Astrocyte (in vitro differentiated cells and primary cell): ENCODE measurements at regions not wholly inside any gene's neighbourhood (a gene's known extent, or its start where the extent isn't known, plus 50 kb on each side); places are given as distances from the start of the nearest gene placed in this dataset.
"Not testable (repeated sequence)": the region's sequence is repeated elsewhere in the genome, so short reads cannot be mapped to it uniquely, and the experiment has no call there.

Source experiments
- DNase-seq: peaks from one replicate; pipeline ENCODE4 v3.0.0-alpha.2; 2010; ENCODE audit warnings: low read depth
- FAIRE-seq: peaks from 2 replicates; lab custom pipeline; 2011; peaks lifted over from hg19 to GRCh38; lab: Jason Lieb, UNC
- H2AFZ ChIP-seq: 2 replicates; pipeline ENCODE4 v1.6.0; 2012; ENCODE audit warnings: low read depth, low read length, inconsistent platforms
- H3K27ac ChIP-seq: 2 replicates; pipeline ENCODE4 v1.5.1; 2011; ENCODE audit warnings: low read depth, low read length, inconsistent platforms
- H3K27me3 ChIP-seq: 2 replicates; pipeline ENCODE4 v1.6.0; 2011; ENCODE audit warnings: low read length, inconsistent platforms; ENCODE audit not compliant: insufficient read depth
- H3K36me3 ChIP-seq: 2 replicates; pipeline ENCODE4 v1.5.1; 2011; ENCODE audit warnings: low read length, inconsistent platforms; ENCODE audit not compliant: insufficient read depth
- H3K4me1 ChIP-seq: 2 replicates; pipeline ENCODE4 v1.5.1; 2011; ENCODE audit warnings: low read length, inconsistent platforms; ENCODE audit not compliant: insufficient read depth
- H3K4me2 ChIP-seq: 2 replicates; pipeline ENCODE4 v1.6.0; 2012; ENCODE audit warnings: low read length, inconsistent platforms
- H3K4me3 ChIP-seq: 2 replicates; pipeline ENCODE4 v1.5.1; 2011; ENCODE audit warnings: low read depth, mild to moderate bottlenecking, low read length, inconsistent platforms; ENCODE audit not compliant: insufficient read depth
- H3K79me2 ChIP-seq: 2 replicates; pipeline ENCODE4 v1.6.0; 2012; ENCODE audit warnings: mild to moderate bottlenecking, low read length, inconsistent platforms; ENCODE audit not compliant: insufficient read depth
- H3K9ac ChIP-seq: 2 replicates; pipeline ENCODE4 v1.6.0; 2012; ENCODE audit warnings: mild to moderate bottlenecking, low read length, inconsistent platforms
- H3K9me3 ChIP-seq: 2 replicates; pipeline ENCODE4 v1.5.1; 2012; ENCODE audit warnings: low read depth, mild to moderate bottlenecking, low read length, inconsistent platforms; ENCODE audit not compliant: insufficient read depth
- H4K20me1 ChIP-seq: 2 replicates; pipeline ENCODE4 v1.6.0; 2012; ENCODE audit warnings: low read length, inconsistent platforms; ENCODE audit not compliant: insufficient read depth
- H3K27ac Mint-ChIP-seq: one replicate; pipeline ENCODE4 v1.8.0; 2021; ENCODE audit warnings: mild to moderate bottlenecking, mixed read lengths; ENCODE audit not compliant: unreplicated experiment
- H3K27me3 Mint-ChIP-seq: one replicate; pipeline ENCODE4 v1.8.0; 2021; ENCODE audit warnings: low read depth, mixed read lengths; ENCODE audit not compliant: unreplicated experiment
- H3K36me3 Mint-ChIP-seq: one replicate; pipeline ENCODE4 v1.8.0; 2021; ENCODE audit warnings: low read depth, mixed read lengths; ENCODE audit not compliant: unreplicated experiment
- H3K4me1 Mint-ChIP-seq: one replicate; pipeline ENCODE4 v1.8.0; 2021; ENCODE audit warnings: low read depth, mixed read lengths; ENCODE audit not compliant: unreplicated experiment
- H3K4me3 Mint-ChIP-seq: one replicate; pipeline ENCODE4 v1.8.0; 2021; ENCODE audit warnings: mild to moderate bottlenecking, moderate library complexity, mixed read lengths; ENCODE audit not compliant: unreplicated experiment
- H3K9me3 Mint-ChIP-seq: one replicate; pipeline ENCODE4 v1.8.0; 2021; ENCODE audit warnings: mild to moderate bottlenecking, mixed read lengths; ENCODE audit not compliant: unreplicated experiment
- CTCF ChIP-seq: IDR thresholded peaks from 2 replicates; pipeline ENCODE4 v1.5.1; 2011; ENCODE audit warnings: low read depth, mild to moderate bottlenecking, inconsistent platforms, low read length, moderate library complexity; ENCODE audit not compliant: insufficient read depth
- EZH2 ChIP-seq: IDR thresholded peaks from 2 replicates; pipeline ENCODE4 v1.6.1; 2012; ENCODE audit warnings: mild to moderate bottlenecking, low read length, inconsistent platforms; ENCODE audit not compliant: insufficient read depth

GRCh38 chr22:16659273-16659834 is 66.7 kb upstream of the CCT8L2 start:
- H2AFZ ChIP-seq, FAIRE-seq, H3K4me3 Mint-ChIP-seq, H3K27me3 Mint-ChIP-seq, H3K9me3 ChIP-seq, H3K27ac ChIP-seq, H3K4me1 Mint-ChIP-seq, H3K27ac Mint-ChIP-seq, H3K4me1 ChIP-seq, H3K9ac ChIP-seq, H3K4me3 ChIP-seq, H3K36me3 Mint-ChIP-seq, H3K79me2 ChIP-seq, H3K36me3 ChIP-seq, H3K4me2 ChIP-seq, DNase-seq, H3K9me3 Mint-ChIP-seq, H3K27me3 ChIP-seq, H4K20me1 ChIP-seq: not testable (repeated sequence)

- no peak overlapping the region for H3K27ac ChIP-seq
- no peak overlapping the region for H3K9ac ChIP-seq
- no peak overlapping the region for H3K27ac Mint-ChIP-seq
- no peaks in the 10 kb centered on the region for H3K27me3 ChIP-seq
- DNase-seq (no peak), FAIRE-seq (no peak)
- H3K79me2 ChIP-seq = no peaks in the 10 kb centered on the region
- no peaks in the 10 kb centered on the region for H4K20me1 ChIP-seq
- TF ChIP-seq CTCF (no peak), EZH2 (no peak)
- H2AFZ ChIP-seq = no peak overlapping the region
- no peak overlapping the region for H3K4me3 Mint-ChIP-seq
- H3K9me3 ChIP-seq = no peaks in the 10 kb centered on the region
- no peaks in the 10 kb centered on the region for H3K4me1 ChIP-seq
- H3K4me2 ChIP-seq = no peak overlapping the region
- H3K9me3 Mint-ChIP-seq = peaks cover 2% of the 10 kb centered on the region
- no peak overlapping the region for H3K4me3 ChIP-seq
- H3K27me3 Mint-ChIP-seq = no peaks in the 10 kb centered on the region
- no peaks in the 10 kb centered on the region for H3K36me3 ChIP-seq
- H3K36me3 Mint-ChIP-seq = no peaks in the 10 kb centered on the region
- no peaks in the 10 kb centered on the region for H3K4me1 Mint-ChIP-seq
Observed at GRCh38 chr22:16658068-16658467, 65.5 kb upstream of the CCT8L2 start.

- Mint-ChIP-seq H3K27ac (no peak overlapping the region), H3K27me3 (no peaks in the 10 kb centered on the region), H3K4me3 (no peak overlapping the region), H3K36me3 (no peaks in the 10 kb centered on the region), H3K9me3 (peaks cover 6% of the 10 kb centered on the region), H3K4me1 (no peaks in the 10 kb centered on the region)
- H3K36me3 ChIP-seq = no peaks in the 10 kb centered on the region
- H3K27ac ChIP-seq = no peak overlapping the region
- FAIRE-seq (no peak), DNase-seq (no peak)
- no peaks in the 10 kb centered on the region for H3K79me2 ChIP-seq
- H3K9ac ChIP-seq = no peak overlapping the region
- H4K20me1 ChIP-seq = no peaks in the 10 kb centered on the region
- H3K4me1 ChIP-seq = no peaks in the 10 kb centered on the region
- no peak overlapping the region for H3K4me2 ChIP-seq
- peaks cover 1% of the 10 kb centered on the region for H3K9me3 ChIP-seq
- H2AFZ ChIP-seq = no peak overlapping the region
- no peaks in the 10 kb centered on the region for H3K27me3 ChIP-seq
- H3K4me3 ChIP-seq = no peak overlapping the region
- TF ChIP-seq CTCF (no peak), EZH2 (no peak)
Observed at GRCh38 chr22:16654882-16655281, 62.3 kb upstream of the CCT8L2 start.

GRCh38 chr22:16654336-16654735 is 61.7 kb upstream of the CCT8L2 start:
- not testable (repeated sequence) for H3K36me3 Mint-ChIP-seq, H3K9ac ChIP-seq, H3K4me3 Mint-ChIP-seq, H3K4me3 ChIP-seq, DNase-seq, H3K27ac ChIP-seq, H3K27ac Mint-ChIP-seq, H3K4me1 Mint-ChIP-seq, FAIRE-seq, H3K36me3 ChIP-seq, H4K20me1 ChIP-seq, H3K9me3 Mint-ChIP-seq, H3K9me3 ChIP-seq, H3K79me2 ChIP-seq, H3K27me3 Mint-ChIP-seq, H3K27me3 ChIP-seq, H3K4me2 ChIP-seq, H3K4me1 ChIP-seq, H2AFZ ChIP-seq

GRCh38 chr22:16653222-16653621 is 60.6 kb upstream of the CCT8L2 start:
- H3K4me3 Mint-ChIP-seq, H3K36me3 Mint-ChIP-seq, H3K9me3 Mint-ChIP-seq, H3K4me3 ChIP-seq, H3K27me3 ChIP-seq, H3K4me1 ChIP-seq, H3K27ac ChIP-seq, H3K9ac ChIP-seq, H2AFZ ChIP-seq, H3K36me3 ChIP-seq, H4K20me1 ChIP-seq, H3K27me3 Mint-ChIP-seq, H3K9me3 ChIP-seq, H3K4me1 Mint-ChIP-seq, H3K27ac Mint-ChIP-seq, H3K4me2 ChIP-seq, DNase-seq, FAIRE-seq, H3K79me2 ChIP-seq: not testable (repeated sequence)
